OCI-LY3 (cell line): ENCODE measurements at regions not wholly inside any gene's neighbourhood (a gene's known extent, or its start where the extent isn't known, plus 50 kb on each side); places are given as distances from the start of the nearest gene placed in this dataset.
A peak's percentile ranks its signal among the peaks of the same experiment; 100 is the strongest.

Experiments
- H2AFZ ChIP-seq: fragments of 200-600, 300-600 bp; shearing (Covaris generic); 2 replicates; pipeline ENCODE4 v1.6.0; 2014; ENCODE audit warnings: antibody characterized with exemption, low read depth, low read length
- H3K27ac ChIP-seq: fragments of 200-600, 300-600 bp; sonication (generic); 2 replicates; pipeline ENCODE4 v1.5.1; 2014; ENCODE audit warnings: mild to moderate bottlenecking, low read length, moderate library complexity, mixed read lengths
- H3K27me3 ChIP-seq: fragments of 200-600, 300-600 bp; sonication (generic); 2 replicates; pipeline ENCODE4 v1.6.1; 2014; ENCODE audit warnings: low read depth, low read length, mixed read lengths
- H3K36me3 ChIP-seq: fragments of 200-600, 300-600 bp; sonication (generic); replicated peaks from 2 replicates; pipeline ENCODE3; 2014; ENCODE audit warnings: low read depth, low read length, mixed read lengths
- H3K4me1 ChIP-seq: fragments of 300-600, 200-600 bp; sonication (generic); 2 replicates; pipeline ENCODE4 v1.6.1; 2014; ENCODE audit warnings: low read length, mixed read lengths
- H3K4me2 ChIP-seq: fragments of 200-600, 300-600 bp; sonication (generic); 2 replicates; pipeline ENCODE4 v1.6.1; 2014; ENCODE audit warnings: low read length, mixed read lengths
- H3K4me3 ChIP-seq: fragments of 300-600, 200-600 bp; sonication (generic); 2 replicates; pipeline ENCODE4 v1.5.1; 2014; ENCODE audit warnings: antibody characterized with exemption, mild to moderate bottlenecking, low read length, moderate library complexity
- H3K79me2 ChIP-seq: fragments of 300-600, 200-600 bp; shearing (Covaris generic); 2 replicates; pipeline ENCODE4 v1.6.1; 2014; ENCODE audit warnings: mild to moderate bottlenecking, low read length, mixed read lengths
- H3K9ac ChIP-seq: fragments of 300-600, 200-600 bp; shearing (Covaris generic); 2 replicates; pipeline ENCODE4 v1.6.0; 2014; ENCODE audit warnings: mild to moderate bottlenecking, low read length, moderate library complexity
- H3K9me3 ChIP-seq: fragments of 200-600, 300-600 bp; shearing (Covaris generic); 2 replicates; pipeline ENCODE4 v1.6.1; 2014; ENCODE audit warnings: low read length, mixed read lengths; ENCODE audit not compliant: insufficient read depth
- H4K20me1 ChIP-seq: fragments of 200-600, 300-600 bp; sonication (generic); 2 replicates; pipeline ENCODE4 v1.6.1; 2016; ENCODE audit warnings: low read length, mixed read lengths; ENCODE audit not compliant: insufficient read depth
- EZH2phosphoT487 ChIP-seq: fragments of 200-600 bp; shearing (Covaris generic); IDR thresholded peaks from 2 replicates; pipeline ENCODE4 v1.6.1; 2018; ENCODE audit warnings: antibody characterized with exemption, mixed run types, low read depth
- TF ChIP-seq, protein P1 (sequence below): fragments of 200-600, 300-600 bp; sonication (generic); IDR thresholded peaks from 2 replicates; pipeline ENCODE4 v1.5.1; 2014; ENCODE audit warnings: antibody characterized with exemption, low read length, low read depth

DNA sequence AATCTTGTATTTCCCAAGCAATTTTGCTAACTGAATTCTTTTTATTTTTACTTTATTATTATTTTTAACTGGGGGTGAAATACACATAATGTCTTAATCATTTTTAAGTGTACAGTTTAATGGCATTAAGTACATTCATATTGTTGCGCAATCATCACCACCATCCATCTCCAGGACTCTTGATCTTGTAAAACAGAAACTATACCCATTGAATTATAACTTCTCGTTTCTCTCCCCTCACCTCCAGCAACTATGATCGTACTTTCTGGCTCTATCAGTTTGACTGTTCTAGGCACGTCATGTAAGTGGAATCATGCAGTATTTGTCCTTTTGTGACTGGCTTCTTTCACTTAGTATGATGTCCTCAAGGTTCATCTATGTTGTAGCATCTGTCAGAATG, 108.8 kb downstream of the ARL5B start:
- H3K27me3 ChIP-seq: no peaks in the 10 kb centered on the region
- H4K20me1 ChIP-seq: no peaks in the 10 kb centered on the region
- no peak for TF ChIP-seq EZH2phosphoT487
- TF ChIP-seq, protein P1, sequence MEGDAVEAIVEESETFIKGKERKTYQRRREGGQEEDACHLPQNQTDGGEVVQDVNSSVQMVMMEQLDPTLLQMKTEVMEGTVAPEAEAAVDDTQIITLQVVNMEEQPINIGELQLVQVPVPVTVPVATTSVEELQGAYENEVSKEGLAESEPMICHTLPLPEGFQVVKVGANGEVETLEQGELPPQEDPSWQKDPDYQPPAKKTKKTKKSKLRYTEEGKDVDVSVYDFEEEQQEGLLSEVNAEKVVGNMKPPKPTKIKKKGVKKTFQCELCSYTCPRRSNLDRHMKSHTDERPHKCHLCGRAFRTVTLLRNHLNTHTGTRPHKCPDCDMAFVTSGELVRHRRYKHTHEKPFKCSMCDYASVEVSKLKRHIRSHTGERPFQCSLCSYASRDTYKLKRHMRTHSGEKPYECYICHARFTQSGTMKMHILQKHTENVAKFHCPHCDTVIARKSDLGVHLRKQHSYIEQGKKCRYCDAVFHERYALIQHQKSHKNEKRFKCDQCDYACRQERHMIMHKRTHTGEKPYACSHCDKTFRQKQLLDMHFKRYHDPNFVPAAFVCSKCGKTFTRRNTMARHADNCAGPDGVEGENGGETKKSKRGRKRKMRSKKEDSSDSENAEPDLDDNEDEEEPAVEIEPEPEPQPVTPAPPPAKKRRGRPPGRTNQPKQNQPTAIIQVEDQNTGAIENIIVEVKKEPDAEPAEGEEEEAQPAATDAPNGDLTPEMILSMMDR: no peak
- H3K36me3 ChIP-seq: no peaks in the 10 kb centered on the region
- H3K4me1 ChIP-seq: no peaks in the 10 kb centered on the region
- H2AFZ ChIP-seq: no peak overlapping the region
- H3K27ac ChIP-seq: no peak overlapping the region
- H3K9me3 ChIP-seq: no peaks in the 10 kb centered on the region
- no peaks in the 10 kb centered on the region for H3K79me2 ChIP-seq
- H3K4me3 ChIP-seq: no peak overlapping the region
- no peak overlapping the region for H3K4me2 ChIP-seq
- H3K9ac ChIP-seq: no peak overlapping the region

DNA sequence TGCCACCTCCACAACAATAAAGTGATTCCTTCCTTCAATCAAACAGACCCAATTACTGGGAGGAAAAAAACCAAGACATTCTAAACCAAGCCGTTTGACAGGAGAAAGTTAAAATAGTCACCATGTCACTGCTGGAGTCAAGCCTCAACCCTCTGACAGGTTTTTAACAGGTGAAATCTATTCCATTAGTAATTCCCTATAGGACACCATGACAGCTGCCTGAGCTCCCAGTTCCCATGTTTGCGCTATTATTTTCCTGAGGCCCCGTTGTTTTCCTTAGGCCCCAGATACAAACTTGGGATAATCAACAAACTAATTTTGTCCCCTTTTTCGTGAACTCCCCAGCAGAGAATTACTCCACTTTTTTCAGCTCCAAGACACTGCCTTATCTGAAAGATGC, 113.9 kb downstream of the ARL5B start:
- no peaks in the 10 kb centered on the region for H3K4me1 ChIP-seq

DNA sequence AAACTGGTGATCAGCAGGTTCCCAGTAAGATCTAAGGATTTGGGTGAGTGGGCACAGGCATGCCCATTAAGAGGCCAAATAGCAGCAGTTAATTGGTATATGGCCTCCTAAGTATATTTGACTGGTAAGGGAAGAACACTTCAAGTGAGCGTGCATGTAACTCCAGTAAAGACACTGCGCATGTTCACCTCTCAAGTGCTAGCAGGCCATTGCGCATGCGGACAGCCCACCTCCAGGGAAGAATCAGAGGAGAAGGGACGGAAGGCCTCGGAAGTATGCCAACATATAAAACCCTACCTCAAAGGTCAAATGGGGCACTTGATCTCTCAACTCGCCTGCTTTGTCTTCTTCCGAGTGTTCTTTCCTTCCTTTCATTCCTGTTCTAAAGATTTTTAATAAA, 118.0 kb downstream of the ARL5B start:
- H3K27me3 ChIP-seq: no peaks in the 10 kb centered on the region
- H3K9ac ChIP-seq: no peak overlapping the region
- H3K4me3 ChIP-seq: no peak overlapping the region
- no peak overlapping the region for H2AFZ ChIP-seq
- no peaks in the 10 kb centered on the region for H3K36me3 ChIP-seq
- no peak overlapping the region for H3K4me2 ChIP-seq
- no peaks in the 10 kb centered on the region for H3K79me2 ChIP-seq
- H3K4me1 ChIP-seq: no peaks in the 10 kb centered on the region
- no peak overlapping the region for H3K27ac ChIP-seq
- no peak for TF ChIP-seq EZH2phosphoT487
- TF ChIP-seq, protein P1: no peak
- no peaks in the 10 kb centered on the region for H3K9me3 ChIP-seq
- no peaks in the 10 kb centered on the region for H4K20me1 ChIP-seq

More for the DNA sequence above, 113.9 kb downstream of the ARL5B start:
- H3K27me3 ChIP-seq: no peaks in the 10 kb centered on the region
- H3K4me2 ChIP-seq: no peak overlapping the region
- no peak overlapping the region for H3K9ac ChIP-seq
- no peak overlapping the region for H3K4me3 ChIP-seq
- no peaks in the 10 kb centered on the region for H3K9me3 ChIP-seq
- no peaks in the 10 kb centered on the region for H4K20me1 ChIP-seq
- no peaks in the 10 kb centered on the region for H3K36me3 ChIP-seq
- H2AFZ ChIP-seq: no peak overlapping the region
- TF ChIP-seq, protein P1: no peak
- no peak for TF ChIP-seq EZH2phosphoT487
- H3K79me2 ChIP-seq: no peaks in the 10 kb centered on the region
- no peak overlapping the region for H3K27ac ChIP-seq

DNA sequence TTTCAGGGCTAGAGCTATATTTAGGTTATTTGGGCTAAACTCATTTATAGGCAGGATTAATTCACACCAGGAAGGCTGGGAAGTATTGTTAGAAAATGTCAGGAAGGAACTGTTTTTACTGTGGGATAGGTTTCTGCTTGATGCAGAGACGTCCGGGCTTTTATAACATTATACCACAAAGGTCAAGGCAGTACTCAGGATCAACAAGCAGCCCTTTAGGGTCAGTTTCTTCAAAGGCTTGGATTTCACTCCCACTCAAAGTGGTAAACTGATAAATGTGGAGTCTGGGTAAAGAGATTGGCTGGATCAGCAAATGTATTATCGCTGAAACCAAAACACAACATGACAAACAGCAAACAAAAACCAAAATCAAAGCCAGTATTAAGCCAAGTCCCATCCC, 127.2 kb downstream of the ARL5B start:
- H3K79me2 ChIP-seq: no peaks in the 10 kb centered on the region
- TF ChIP-seq EZH2phosphoT487: no peak
- no peaks in the 10 kb centered on the region for H4K20me1 ChIP-seq
- H3K27me3 ChIP-seq: no peaks in the 10 kb centered on the region
- no peaks in the 10 kb centered on the region for H3K4me1 ChIP-seq
- no peak overlapping the region for H3K9ac ChIP-seq
- H3K4me3 ChIP-seq: no peak overlapping the region
- no peak overlapping the region for H2AFZ ChIP-seq
- H3K4me2 ChIP-seq: no peak overlapping the region
- H3K36me3 ChIP-seq: no peaks in the 10 kb centered on the region
- H3K9me3 ChIP-seq: no peaks in the 10 kb centered on the region
- H3K27ac ChIP-seq: no peak overlapping the region

DNA sequence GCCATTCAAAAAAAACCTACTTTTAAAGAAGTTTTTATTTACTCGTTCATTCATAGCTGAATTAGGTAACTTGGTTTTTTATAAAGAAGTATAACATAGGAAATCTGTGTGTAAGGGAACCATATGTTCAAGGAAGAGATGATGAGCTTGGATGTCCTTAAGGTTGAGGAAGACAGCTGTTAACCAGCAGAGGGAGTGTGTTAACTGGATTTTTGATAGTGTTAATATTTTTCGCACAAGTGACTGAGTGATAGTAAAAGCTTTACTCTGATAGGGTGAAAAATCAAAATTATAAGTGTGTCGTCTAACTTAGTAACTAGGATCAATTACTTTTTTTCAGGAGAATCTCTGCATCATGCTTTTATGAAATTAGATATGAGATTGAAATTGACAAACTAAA, 134.7 kb downstream of the ARL5B start:
- Histone ChIP-seq H3K4me1 (no peaks in the 10 kb centered on the region), H3K9ac (no peak overlapping the region), H3K27me3 (no peaks in the 10 kb centered on the region), H3K27ac (no peak overlapping the region), H3K4me2 (no peak overlapping the region), H4K20me1 (no peaks in the 10 kb centered on the region), H3K9me3 (no peaks in the 10 kb centered on the region), H2AFZ (no peak overlapping the region), H3K4me3 (no peak overlapping the region), H3K79me2 (no peaks in the 10 kb centered on the region), H3K36me3 (no peaks in the 10 kb centered on the region)
- TF ChIP-seq, protein P1: peak; percentile 24; the same call in 1 of the 2 replicates
- TF ChIP-seq EZH2phosphoT487: no peak
